ENCODE measurements at regions not wholly inside any gene's neighbourhood (a gene's known extent, or its start where the extent isn't known, plus 50 kb on each side); places are given as distances from the start of the nearest gene placed in this dataset.
"Not testable (repeated sequence)": the region's sequence is repeated elsewhere in the genome, so short reads cannot be mapped to it uniquely, and the experiment has no call there.

- DNase-seq, result no peak
Measured at GRCh38 chrX:750263-750662, 119.7 kb downstream of the SHOX start.

- no peak for DNase-seq
Measured at GRCh38 chrX:747176-747575, 116.6 kb downstream of the SHOX start.

GRCh38 chrX:739611-740010, 109.0 kb downstream of the SHOX start:
- DNase-seq, result no peak

DNA sequence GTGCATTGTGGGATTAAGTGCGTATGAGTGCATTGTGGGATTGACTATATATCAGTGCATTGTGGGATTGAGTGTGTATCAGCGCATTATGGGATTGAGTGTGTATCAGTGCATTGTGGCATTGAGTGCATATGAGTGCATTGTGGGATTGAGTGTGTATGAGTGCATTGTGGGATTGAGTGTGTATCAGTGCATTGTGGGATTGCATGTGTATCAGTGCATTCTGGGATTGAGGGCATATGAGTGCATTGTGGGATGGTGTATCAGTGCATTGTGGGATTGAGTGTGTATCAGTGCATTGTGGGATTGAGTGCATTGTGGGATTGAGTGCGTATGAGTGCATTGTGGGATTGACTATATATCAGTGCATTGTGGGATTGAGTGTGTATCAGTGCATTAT, 106.4 kb downstream of the SHOX start:
- not testable (repeated sequence) for DNase-seq

DNA sequence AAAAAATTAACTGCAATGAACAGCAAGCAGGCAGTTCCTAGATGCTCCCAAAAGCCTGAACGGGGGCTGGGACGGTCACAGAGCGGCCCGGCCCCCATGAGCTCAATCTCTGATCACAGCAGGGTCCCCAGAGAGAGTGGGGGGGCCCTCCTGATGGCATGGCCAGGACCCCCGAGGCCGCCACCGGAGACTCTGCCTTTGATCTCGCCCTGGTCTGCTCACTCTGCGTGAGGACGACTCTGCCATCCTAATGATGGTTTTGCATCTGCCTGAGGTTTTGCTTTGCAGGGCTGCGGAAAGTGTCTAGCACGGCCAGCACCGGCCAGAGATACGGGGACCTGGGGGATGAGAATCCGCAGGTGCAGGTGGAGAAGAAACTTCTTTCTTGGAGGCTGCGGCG, 103.8 kb downstream of the SHOX start:
- DNase-seq, result no peak

- DNase-seq, result no peak
Measured at GRCh38 chrX:733961-734360, 103.4 kb downstream of the SHOX start.

GRCh38 chrX:729583-730409, 99.2 kb downstream of the SHOX start:
- no peak for DNase-seq

GRCh38 chrX:729101-729500, 98.5 kb downstream of the SHOX start:
- DNase-seq, result not testable (repeated sequence)

- not testable (repeated sequence) for DNase-seq
Measured at GRCh38 chrX:728639-729038, 98.0 kb downstream of the SHOX start.

- DNase-seq, result no peak
Measured at GRCh38 chrX:727738-728621, 97.4 kb downstream of the SHOX start.

DNA sequence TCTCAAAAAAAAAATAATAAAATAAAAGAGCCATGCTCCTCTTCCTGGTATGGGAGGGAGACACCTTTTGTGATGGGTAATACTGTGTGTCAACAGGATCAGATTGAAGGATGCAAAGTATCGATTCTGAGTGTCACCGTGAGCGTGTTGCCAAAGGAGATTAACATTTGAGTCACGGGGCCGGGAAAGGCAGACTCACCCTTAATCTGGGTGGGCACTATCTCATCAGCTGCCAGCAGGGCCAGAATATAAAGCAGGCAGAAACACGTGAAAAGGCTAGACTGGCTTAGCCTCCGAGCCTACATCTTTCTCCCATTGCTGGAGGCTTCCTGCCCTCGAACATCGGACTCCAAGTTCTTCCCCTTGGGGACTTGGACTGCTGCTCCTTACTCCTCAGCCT, 95.4 kb downstream of the SHOX start:
- no peak for DNase-seq

- no peak for DNase-seq
Measured at GRCh38 chrX:724256-724655, 93.7 kb downstream of the SHOX start.

GRCh38 chrX:723781-724180, 93.2 kb downstream of the SHOX start:
- no peak for DNase-seq

DNA sequence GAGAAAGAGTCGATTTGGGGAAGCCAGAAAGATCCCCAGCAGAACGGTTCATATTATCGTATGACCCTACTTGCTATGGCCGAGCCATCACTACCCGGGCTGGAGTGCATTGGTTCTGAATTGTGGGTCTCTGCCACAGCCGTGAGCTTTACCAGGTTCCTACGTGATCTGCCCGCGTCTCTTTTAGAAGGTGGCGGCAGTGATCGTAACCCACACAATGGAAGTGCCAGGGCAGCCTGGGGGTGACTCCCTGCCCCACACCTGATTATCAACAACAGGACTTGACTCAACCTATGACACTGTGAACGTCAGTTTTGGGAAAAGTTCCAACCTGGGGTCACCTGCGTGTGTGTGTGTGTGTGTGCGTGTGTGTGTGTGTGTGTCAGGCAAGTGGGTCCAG, 90.8 kb downstream of the SHOX start:
- DNase-seq, result no peak

DNA sequence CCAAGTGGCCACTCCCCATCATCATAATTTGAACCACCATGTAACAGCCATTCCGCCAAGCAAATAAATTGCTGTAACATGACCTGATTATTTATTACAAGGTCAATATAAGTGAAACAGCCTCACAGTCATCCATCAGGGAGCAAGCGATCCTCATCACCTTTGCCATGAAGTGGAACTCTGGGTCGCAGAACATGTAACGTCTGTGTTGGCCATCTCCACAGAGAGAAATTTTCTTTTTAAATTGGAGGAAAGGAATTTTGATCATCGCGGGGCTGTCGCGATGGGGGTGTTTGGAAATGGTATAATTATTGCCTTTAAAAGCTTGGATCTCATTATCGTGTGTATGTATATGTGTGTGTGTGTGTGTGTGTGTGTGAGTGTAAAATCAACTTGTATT, 90.2 kb downstream of the SHOX start:
- no peak for DNase-seq

DNA sequence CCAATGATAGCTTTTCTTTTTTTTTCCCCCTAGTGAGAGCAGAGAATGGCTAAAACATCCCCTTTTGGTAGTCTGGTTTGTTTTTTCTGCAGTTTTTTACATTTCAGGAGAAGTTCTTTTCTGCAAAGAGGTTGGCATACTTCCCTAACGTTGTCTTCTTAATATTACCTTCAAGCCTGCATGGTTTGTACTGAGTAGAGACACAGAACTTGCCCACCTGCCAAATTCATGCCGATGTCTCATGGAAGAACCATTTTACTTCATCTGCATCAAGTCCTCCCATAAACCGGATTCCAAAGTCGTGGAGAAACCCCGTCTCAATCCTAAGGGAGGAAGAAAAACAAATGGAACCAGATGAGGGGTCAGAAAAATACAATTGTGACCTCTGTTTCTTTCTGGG, 89.7 kb downstream of the SHOX start:
- no peak for DNase-seq

GRCh38 chrX:716136-716535, 85.5 kb downstream of the SHOX start:
- DNase-seq, result no peak

DNA sequence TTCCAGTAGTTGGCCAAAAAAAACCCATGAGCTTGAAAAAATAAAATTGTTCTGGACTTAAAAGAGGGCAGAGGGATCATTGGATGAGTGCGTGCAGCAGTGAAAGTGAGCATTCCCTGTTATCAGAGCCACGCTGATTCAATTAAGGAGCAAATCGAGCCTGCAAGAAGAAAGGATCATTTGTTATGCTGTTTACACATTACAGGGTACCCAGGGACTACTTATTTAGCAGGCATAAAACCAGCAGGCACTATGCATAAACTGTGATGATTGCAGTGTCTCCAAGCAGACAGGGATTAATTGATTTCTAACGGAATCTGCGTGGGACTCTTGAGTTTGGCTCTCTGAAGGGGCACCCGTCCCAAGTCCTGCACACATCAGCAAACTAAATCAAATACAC, 83.5 kb downstream of the SHOX start:
- no peak for DNase-seq
